K562 (cell line): ENCODE measurements at regions not wholly inside any gene's neighbourhood (a gene's known extent, or its start where the extent isn't known, plus 50 kb on each side); places are given as distances from the start of the nearest gene placed in this dataset.

ENCODE experiments used
- E2F6 ChIP-seq, 2 experiments: IDR thresholded peaks; 2 replicates each; pipeline ENCODE4 v1.6.1; 2011; ENCODE audit warnings: borderline replicate concordance in 1 of 2, control low read depth in 1 of 2, low read depth in 1 of 2, low read length in 1 of 2, mild to moderate bottlenecking in 1 of 2, mixed read lengths in 1 of 2, moderate library complexity in 1 of 2; ENCODE audit not compliant: insufficient read depth in 1 of 2, insufficient read length in 1 of 2, poor library complexity in 1 of 2, severe bottlenecking in 1 of 2; ENCODE audit errors: extremely low read depth in 1 of 2
- ESRRA ChIP-seq: fragments of 450-650 bp; IDR thresholded peaks from 2 replicates; pipeline ENCODE4 v1.6.1; 2014; ENCODE audit warnings: low read depth, mild to moderate bottlenecking, moderate library complexity, borderline replicate concordance
- FOXK1 ChIP-seq: sonication (generic); formaldehyde crosslinking; IDR thresholded peaks from 2 replicates; pipeline ENCODE4 v1.8.0; 2022; ENCODE audit warnings: missing genetic modification reagents, mild to moderate bottlenecking, borderline replicate concordance
- GTF3C2 ChIP-seq: IDR thresholded peaks from 3 replicates; pipeline ENCODE4 v1.6.1; 2011; ENCODE audit warnings: borderline replicate concordance, mild to moderate bottlenecking, moderate library complexity; ENCODE audit not compliant: insufficient read length; ENCODE audit errors: extremely low read depth
- MAX ChIP-seq: sonication (generic); formaldehyde crosslinking; IDR thresholded peaks from 2 replicates; pipeline ENCODE4 v1.9.0; 2022; ENCODE audit warnings: mild to moderate bottlenecking, missing genetic modification reagents
- MYBL2 ChIP-seq, 2 experiments: fragments of 450-650 bp in 1 of 2; sonication (generic) in 1 of 2; formaldehyde crosslinking in 1 of 2; IDR thresholded peaks; 2 replicates each; pipeline versions ENCODE4 v1.6.1 to v1.8.1; 2017 to 2022; ENCODE audit warnings: borderline replicate concordance in 1 of 2, inconsistent platforms in 1 of 2, low read depth in 1 of 2, mild to moderate bottlenecking in 1 of 2, missing genetic modification reagents in 1 of 2, moderate library complexity in 1 of 2
- NELFE ChIP-seq: IDR thresholded peaks from 2 replicates; pipeline ENCODE4 v1.6.1; 2011; ENCODE audit warnings: mild to moderate bottlenecking; ENCODE audit not compliant: insufficient read depth, insufficient read length
- PURB ChIP-seq: sonication (generic); formaldehyde crosslinking; IDR thresholded peaks from 2 replicates; pipeline ENCODE4 v1.9.0; 2021; ENCODE audit warnings: low read depth, mild to moderate bottlenecking, missing genetic modification reagents
- ZFX ChIP-seq: sonication (generic); formaldehyde crosslinking; IDR thresholded peaks from 2 replicates; pipeline ENCODE4 v1.8.0; 2022; ENCODE audit warnings: mild to moderate bottlenecking, missing genetic modification reagents, moderate library complexity
- ZNF696 ChIP-seq: fragments of 250-450 bp; sonication (Bioruptor Pico); conservative IDR thresholded peaks from 2 replicates; pipeline ENCODE4 v1.4.0; 2020; ENCODE audit warnings: mild to moderate bottlenecking, moderate library complexity
- ZNF785 ChIP-seq: fragments of 250-450 bp; sonication (Bioruptor Pico); IDR thresholded peaks from 2 replicates; pipeline ENCODE4 v1.4.0; 2020; ENCODE audit warnings: mild to moderate bottlenecking

GRCh38 chr9:68643901-68644809 is 60.9 kb upstream of the PIP5K1B start (continued):
- no peak for TF ChIP-seq E2F6 (IDR thresholded peaks at IDR 0.05; ENCODE audit: borderline replicate concordance in 1 of 2, extremely low read depth in 1 of 2, insufficient read depth in 1 of 2, insufficient read length in 1 of 2, low read depth in 1 of 2, low read length in 1 of 2, poor library complexity in 1 of 2, severe bottlenecking in 1 of 2)
- 0 out of 2 replicates have a peak, but pooled peaks have one; percentile 45 for TF ChIP-seq ESRRA
- TF ChIP-seq PURB (CRISPR knock-in tag) = no peak
- TF ChIP-seq FOXK1 (CRISPR knock-in tag) = no peak
- TF ChIP-seq MAX (CRISPR knock-in tag) = no peak
- no peak for TF ChIP-seq GTF3C2
- no peak for TF ChIP-seq NELFE
- no peak for TF ChIP-seq ZNF696
- TF ChIP-seq ZNF785 (CRISPR knock-in tag) = no peak
- TF ChIP-seq ZFX (CRISPR knock-in tag) = no peak
- no peak for TF ChIP-seq MYBL2 (IDR thresholded peaks at IDR 0.05; ENCODE audit: low read depth)
- no peak for TF ChIP-seq MYBL2 (CRISPR knock-in tag; IDR thresholded peaks at IDR 0.05; ENCODE audit: borderline replicate concordance)
